HTR-8/SVneo (cell line): ENCODE measurements at regions not wholly inside any gene's neighbourhood (a gene's known extent, or its start where the extent isn't known, plus 50 kb on each side); places are given as distances from the start of the nearest gene placed in this dataset.
"Not testable (repeated sequence)": the region's sequence is repeated elsewhere in the genome, so short reads cannot be mapped to it uniquely, and the experiment has no call there.

Experiments
- DNase-seq: peaks from one replicate; pipeline ENCODE4 v3.0.0; 2011; ENCODE audit warnings: low spot score, mixed read lengths; ENCODE audit not compliant: insufficient read length
- FAIRE-seq: peaks from 2 replicates; lab custom pipeline; 2011; peaks lifted over from hg19 to GRCh38; lab: Jason Lieb, UNC

GRCh38 chr7:49708590-49708989, 64.8 kb upstream of the VWC2 start:
- FAIRE-seq: no peak

GRCh38 chr7:49711072-49711723, 62.2 kb upstream of the VWC2 start:
- not testable (repeated sequence) for FAIRE-seq, DNase-seq

More at GRCh38 chr7:49708590-49708989, 64.8 kb upstream of the VWC2 start:
- DNase-seq: no peak

- no peak for DNase-seq
- FAIRE-seq: no peak
Observed at GRCh38 chr7:49714182-49714581, 59.3 kb upstream of the VWC2 start.

GRCh38 chr7:49715486-49715885, 58.0 kb upstream of the VWC2 start:
- FAIRE-seq (no peak), DNase-seq (no peak)

GRCh38 chr7:49717547-49717946, 55.9 kb upstream of the VWC2 start:
- FAIRE-seq (no peak), DNase-seq (no peak)

- no peak for DNase-seq
- no peak for FAIRE-seq
Observed at GRCh38 chr7:49718760-49719159, 54.7 kb upstream of the VWC2 start.

- DNase-seq: no peak
- FAIRE-seq: no peak
Observed at GRCh38 chr7:49721441-49721840, 52.0 kb upstream of the VWC2 start.
